HG03432 (cell line): ENCODE measurements at regions not wholly inside any gene's neighbourhood (a gene's known extent, or its start where the extent isn't known, plus 50 kb on each side); places are given as distances from the start of the nearest gene placed in this dataset.
"Not testable (repeated sequence)": the region's sequence is repeated elsewhere in the genome, so short reads cannot be mapped to it uniquely, and the experiment has no call there.

ENCODE experiments used
- ATAC-seq: cut with Tn5 transposase; IDR thresholded peaks from one replicate; pipeline ENCODE4 v1.9.1; 2021; ENCODE audit warnings: mild to moderate bottlenecking, moderate library complexity; ENCODE audit not compliant: unreplicated experiment

GRCh38 chr2:83991992-83992391, 467.1 kb downstream of the SUCLG1 start:
- ATAC-seq = no peak

- ATAC-seq = no peak
Measured at GRCh38 chr2:83990636-83991035, 468.4 kb downstream of the SUCLG1 start.

- ATAC-seq = not testable (repeated sequence)
Measured at GRCh38 chr2:83976628-83977027, 482.5 kb downstream of the SUCLG1 start.

- ATAC-seq = no peak
Measured at GRCh38 chr2:83972128-83972527, 487.0 kb downstream of the SUCLG1 start.

- no peak for ATAC-seq
Measured at GRCh38 chr2:83971547-83971946, 487.5 kb downstream of the SUCLG1 start.

GRCh38 chr2:83970217-83970929, 488.7 kb downstream of the SUCLG1 start:
- ATAC-seq = no peak

- no peak for ATAC-seq
Measured at GRCh38 chr2:83969085-83969484, 490.0 kb downstream of the SUCLG1 start.

- no peak for ATAC-seq
Measured at GRCh38 chr2:83967854-83968253, 491.2 kb downstream of the SUCLG1 start.

- ATAC-seq = not testable (repeated sequence)
Measured at GRCh38 chr2:83966946-83967345, 492.1 kb downstream of the SUCLG1 start.

GRCh38 chr2:83961512-83961911, 497.6 kb downstream of the SUCLG1 start:
- no peak for ATAC-seq

- no peak for ATAC-seq
Measured at GRCh38 chr2:83960371-83960770, 498.7 kb downstream of the SUCLG1 start.

- ATAC-seq = no peak
Measured at GRCh38 chr2:83959266-83959665, 499.8 kb downstream of the SUCLG1 start.

GRCh38 chr2:83956991-83957390, 502.1 kb downstream of the SUCLG1 start:
- no peak for ATAC-seq

- no peak for ATAC-seq
Measured at GRCh38 chr2:83953697-83954096, 505.4 kb downstream of the SUCLG1 start.

- ATAC-seq = no peak
Measured at GRCh38 chr2:83951378-83951947, 507.6 kb downstream of the SUCLG1 start.

GRCh38 chr2:83949361-83949760, 509.7 kb downstream of the SUCLG1 start:
- no peak for ATAC-seq

- no peak for ATAC-seq
Measured at GRCh38 chr2:83944191-83944590, 514.9 kb downstream of the SUCLG1 start.

- ATAC-seq = no peak
Measured at GRCh38 chr2:83943265-83943664, 515.8 kb downstream of the SUCLG1 start.

- no peak for ATAC-seq
Measured at GRCh38 chr2:83941886-83942285, 517.2 kb downstream of the SUCLG1 start.

- no peak for ATAC-seq
Measured at GRCh38 chr2:83933749-83934148, 525.3 kb downstream of the SUCLG1 start.

- no peak for ATAC-seq
Measured at GRCh38 chr2:83923531-83923930, 535.5 kb downstream of the SUCLG1 start.

GRCh38 chr2:83916559-83916958, 542.5 kb downstream of the SUCLG1 start:
- ATAC-seq = no peak

- ATAC-seq = no peak
Measured at GRCh38 chr2:83915381-83915780, 543.7 kb downstream of the SUCLG1 start.
